ENCODE measurements at regions not wholly inside any gene's neighbourhood (a gene's known extent, or its start where the extent isn't known, plus 50 kb on each side); places are given as distances from the start of the nearest gene placed in this dataset.
A peak's percentile ranks its signal among the peaks of the same experiment; 100 is the strongest.
"Not testable (repeated sequence)": the region's sequence is repeated elsewhere in the genome, so short reads cannot be mapped to it uniquely, and the experiment has no call there.

DNA sequence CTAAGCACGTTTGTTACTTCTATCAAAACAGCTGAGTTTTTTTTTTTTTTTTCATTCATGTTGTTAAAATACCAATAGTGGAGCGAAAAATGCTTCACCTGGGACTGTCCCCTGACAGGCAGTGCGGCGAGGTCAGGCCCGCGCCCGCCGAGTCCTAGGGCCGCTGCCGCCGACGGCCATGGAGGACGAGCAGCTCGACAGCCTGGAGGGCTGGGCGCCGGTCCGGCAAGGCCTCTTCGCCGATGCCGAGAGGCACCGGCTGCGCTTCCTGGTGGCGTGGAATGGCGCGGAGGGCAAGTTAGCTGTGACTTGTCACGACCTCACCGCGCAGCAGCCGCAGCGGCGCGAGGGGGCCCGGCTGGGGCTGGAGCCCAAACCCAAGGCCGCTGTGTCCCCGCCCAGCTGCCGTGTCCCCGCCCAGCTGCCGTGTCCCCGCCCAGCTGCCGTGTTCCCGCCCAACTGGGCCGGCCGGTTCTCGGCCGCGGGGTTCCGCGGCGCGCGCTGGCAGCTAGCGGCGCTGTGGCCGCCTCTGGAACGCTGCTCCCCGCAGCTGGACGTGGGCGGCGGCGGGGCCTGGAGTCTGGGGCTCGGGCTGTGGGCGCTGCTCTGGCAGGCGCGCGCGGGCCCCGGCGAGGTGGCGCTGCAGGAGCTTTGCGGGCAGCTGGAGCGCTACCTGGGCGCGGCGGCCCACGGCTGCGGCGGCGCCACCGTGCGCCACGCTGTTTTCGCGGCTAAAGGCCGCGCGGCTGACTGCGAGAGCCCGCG, 56.7 kb upstream of the GOLGA8R start:
- ATAC-seq, result peak; percentile 75 to 90

GRCh38 chr15:30471366-30471749, 57.3 kb upstream of the GOLGA8R start:
- peak in 1 of 2 donors; percentile 11 for ATAC-seq

DNA sequence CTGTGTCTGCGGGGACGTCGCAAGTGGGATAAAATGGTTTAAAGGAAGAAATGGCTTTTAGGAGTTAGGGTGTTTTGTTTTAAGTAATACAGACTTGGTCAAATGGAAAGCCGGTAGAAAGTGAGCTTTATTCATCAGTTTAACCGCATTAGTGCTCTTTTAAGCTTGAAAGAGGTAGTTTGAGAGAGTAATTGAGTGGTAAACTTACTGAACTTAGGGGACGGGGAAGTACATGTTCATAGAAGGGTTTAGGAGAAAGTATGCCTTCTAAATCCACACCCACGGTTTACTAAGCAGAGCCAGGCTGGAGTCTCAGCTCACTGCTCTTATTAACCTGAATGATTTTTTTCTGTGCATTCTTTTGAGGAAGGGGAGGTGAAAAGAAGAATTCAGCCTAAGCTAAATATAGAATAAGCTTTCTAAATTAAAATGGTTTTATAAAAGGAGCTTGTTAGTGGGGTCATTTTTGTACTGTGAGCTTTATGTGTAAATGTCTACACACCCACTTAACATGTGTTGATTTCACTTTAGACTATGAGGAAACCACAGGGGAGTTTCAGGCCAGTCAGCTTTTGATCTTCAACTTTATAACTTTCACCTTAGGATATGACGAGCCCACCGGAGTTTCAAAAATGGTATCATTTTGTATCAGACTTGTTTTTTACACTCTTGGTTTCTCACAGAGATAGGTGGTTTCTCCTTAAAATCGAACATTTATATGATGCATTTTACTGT, 57.9 kb upstream of the GOLGA8R start:
- peak; percentile 44 for ATAC-seq

DNA sequence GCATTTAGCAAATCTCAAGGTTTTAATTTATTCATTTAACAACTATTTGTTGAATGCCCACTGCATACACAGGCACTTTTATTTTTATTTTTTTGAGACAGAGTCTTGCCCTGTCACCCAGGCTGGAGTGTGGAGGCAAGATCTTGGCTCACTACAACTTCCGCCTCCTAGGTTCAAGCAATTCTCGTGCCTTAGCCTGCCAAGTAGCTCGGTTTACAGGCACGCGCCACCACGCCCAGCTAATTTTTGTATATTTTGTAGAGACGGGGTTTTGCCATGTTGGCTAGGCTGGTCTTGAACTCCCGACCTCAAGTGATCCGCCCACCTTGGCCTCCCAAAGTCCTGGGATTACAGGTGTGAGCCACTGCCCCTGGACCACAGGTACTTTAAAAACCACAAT, 67.0 kb upstream of the GOLGA8Q start:
- not testable (repeated sequence) for ATAC-seq

- not testable (repeated sequence) for ATAC-seq
Measured at GRCh38 chr15:30489237-30489636, 62.6 kb upstream of the GOLGA8Q start.

- ATAC-seq, result not testable (repeated sequence)
Measured at GRCh38 chr15:30490334-30490733, 61.5 kb upstream of the GOLGA8Q start.

DNA sequence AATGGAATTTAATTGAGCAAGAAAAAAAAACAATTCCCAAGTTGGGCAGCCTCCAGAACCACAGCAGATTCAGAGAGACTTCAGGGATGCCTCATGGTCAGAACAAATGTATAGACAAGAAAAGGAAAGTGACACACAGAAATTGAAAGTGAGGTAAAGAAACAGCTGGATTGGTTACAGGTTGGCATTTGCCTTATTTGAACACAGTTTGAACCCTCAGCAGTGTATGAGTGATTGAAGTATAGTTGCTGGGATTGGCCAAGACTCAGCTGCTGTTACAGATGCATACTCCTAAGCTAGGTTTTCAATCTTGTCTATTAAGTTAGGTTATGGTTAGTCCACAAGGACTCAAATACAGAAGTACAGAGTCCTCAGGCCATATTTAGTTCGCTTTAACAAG, 57.9 kb upstream of the GOLGA8Q start:
- not testable (repeated sequence) for ATAC-seq

DNA sequence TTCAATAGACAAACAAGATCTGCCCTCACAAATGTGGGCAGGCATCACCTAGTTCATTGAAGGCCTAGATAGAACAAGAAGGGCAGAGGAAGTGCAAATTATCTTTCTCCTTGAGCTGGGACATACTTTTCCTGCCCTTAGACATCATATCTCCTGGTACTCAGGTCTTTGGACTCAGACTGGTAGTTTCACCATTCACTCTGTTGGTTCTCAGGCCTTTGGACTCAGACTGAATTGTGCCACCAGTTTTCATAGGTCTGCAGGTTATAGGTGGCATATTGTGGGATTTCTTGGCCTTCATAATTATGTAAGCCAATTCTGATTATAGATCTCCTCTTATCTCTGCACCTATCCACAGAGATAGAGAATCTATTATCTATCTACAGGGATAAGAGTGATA, 54.6 kb upstream of the GOLGA8Q start:
- not testable (repeated sequence) for ATAC-seq

GRCh38 chr15:30499233-30499632, 52.6 kb upstream of the GOLGA8Q start:
- not testable (repeated sequence) for ATAC-seq

- not testable (repeated sequence) for ATAC-seq
Measured at GRCh38 chr15:30500511-30500910, 51.3 kb upstream of the GOLGA8Q start.

Data from activated CD4-positive, CD25-positive, alpha-beta regulatory T cell treated with anti-CD3 and anti-CD28 coated beads, Interleukin-2, amount 50 U/mL, for 24 hours (primary cell).